ENCODE measurements at regions not wholly inside any gene's neighbourhood (a gene's known extent, or its start where the extent isn't known, plus 50 kb on each side); places are given as distances from the start of the nearest gene placed in this dataset.
"Not testable (repeated sequence)": the region's sequence is repeated elsewhere in the genome, so short reads cannot be mapped to it uniquely, and the experiment has no call there.

GRCh38 chr5:134471858-134472449 is 53.5 kb upstream of the JADE2 start:
- H3K36me3 Mint-ChIP-seq, H3K4me1 Mint-ChIP-seq, H3K9me3 Mint-ChIP-seq, H3K4me3 Mint-ChIP-seq, H3K27me3 Mint-ChIP-seq: not testable (repeated sequence)
- H3K27ac Mint-ChIP-seq: peak overlapping the region in 1 of 3 donors; percentile 29

- Mint-ChIP-seq H3K9me3 (peaks cover 0 to 7% (median 2%) of the 10 kb centered on the region in 3 donors), H3K36me3 (no peaks in the 10 kb centered on the region), H3K27me3 (no peaks in the 10 kb centered on the region), H3K27ac (peak overlapping the region in 1 of 3 donors; percentile 39), H3K4me1 (peaks cover 12 to 24% (median 16%) of the 10 kb centered on the region in 3 donors), H3K4me3 (no peak overlapping the region)
Measured at GRCh38 chr5:134468921-134469400, 56.5 kb upstream of the JADE2 start.

GRCh38 chr5:134467231-134467630 is 55.5 kb upstream of the CDKN2AIPNL start:
- peaks cover 18 to 29% (median 18%) of the 10 kb centered on the region in 3 donors for H3K4me1 Mint-ChIP-seq
- peak overlapping the region in 1 of 3 donors; percentile 51 for H3K27ac Mint-ChIP-seq
- no peaks in the 10 kb centered on the region for H3K27me3 Mint-ChIP-seq
- peak overlapping the region in 1 of 4 donors; percentile 47 for H3K4me3 Mint-ChIP-seq
- peaks cover 0 to 3% (median 2%) of the 10 kb centered on the region in 3 donors for H3K9me3 Mint-ChIP-seq
- H3K36me3 Mint-ChIP-seq: no peaks in the 10 kb centered on the region

GRCh38 chr5:134466241-134467069 is 54.8 kb upstream of the CDKN2AIPNL start:
- peak overlapping the region; percentile 40 to 62 (median 51) for H3K27ac Mint-ChIP-seq
- peak overlapping the region; percentile 82 to 96 (median 91) for H3K4me3 Mint-ChIP-seq
- H3K9me3 Mint-ChIP-seq: no peaks in the 10 kb centered on the region
- H3K27me3 Mint-ChIP-seq: no peaks in the 10 kb centered on the region
- H3K4me1 Mint-ChIP-seq: peaks cover 18 to 29% (median 18%) of the 10 kb centered on the region in 3 donors
- H3K36me3 Mint-ChIP-seq: no peaks in the 10 kb centered on the region

GRCh38 chr5:134465816-134466240 is 54.1 kb upstream of the CDKN2AIPNL start:
- Mint-ChIP-seq H3K9me3 (no peaks in the 10 kb centered on the region), H3K27ac (peak overlapping the region in 1 of 3 donors; percentile 57), H3K27me3 (no peaks in the 10 kb centered on the region)

GRCh38 chr5:134464988-134465815 is 53.5 kb upstream of the CDKN2AIPNL start:
- peak overlapping the region; percentile 82 to 96 (median 91) for H3K4me3 Mint-ChIP-seq
- peak overlapping the region in 2 of 3 donors; percentile 57 to 76 for H3K27ac Mint-ChIP-seq
- H3K9me3 Mint-ChIP-seq: no peaks in the 10 kb centered on the region
- H3K27me3 Mint-ChIP-seq: no peaks in the 10 kb centered on the region
- H3K4me1 Mint-ChIP-seq: peaks cover 18 to 29% (median 18%) of the 10 kb centered on the region in 3 donors
- H3K36me3 Mint-ChIP-seq: no peaks in the 10 kb centered on the region

More at GRCh38 chr5:134465816-134466240, 54.1 kb upstream of the CDKN2AIPNL start:
- Mint-ChIP-seq H3K4me3 (peak overlapping the region; percentile 82 to 96 (median 91)), H3K4me1 (peaks cover 18 to 29% (median 18%) of the 10 kb centered on the region in 3 donors), H3K36me3 (no peaks in the 10 kb centered on the region)

GRCh38 chr5:134463991-134464760 is 52.5 kb upstream of the CDKN2AIPNL start:
- H3K9me3 Mint-ChIP-seq: no peaks in the 10 kb centered on the region

GRCh38 chr5:134463176-134463720 is 51.6 kb upstream of the CDKN2AIPNL start:
- H3K36me3 Mint-ChIP-seq: no peaks in the 10 kb centered on the region
- no peaks in the 10 kb centered on the region for H3K27me3 Mint-ChIP-seq
- H3K4me3 Mint-ChIP-seq: peak overlapping the region in 2 of 4 donors; percentile 8 to 22
- H3K4me1 Mint-ChIP-seq: peaks cover 18 to 29% (median 18%) of the 10 kb centered on the region in 3 donors
- peak overlapping the region in 2 of 3 donors; percentile 10 to 82 for H3K27ac Mint-ChIP-seq
- H3K9me3 Mint-ChIP-seq: no peaks in the 10 kb centered on the region

More at GRCh38 chr5:134463991-134464760, 52.5 kb upstream of the CDKN2AIPNL start:
- Mint-ChIP-seq H3K4me3 (peak overlapping the region in 3 of 4 donors; percentile 8 to 85 (median 79)), H3K4me1 (peaks cover 18 to 29% (median 18%) of the 10 kb centered on the region in 3 donors), H3K27ac (peak overlapping the region; percentile 10 to 82 (median 59)), H3K36me3 (no peaks in the 10 kb centered on the region), H3K27me3 (no peaks in the 10 kb centered on the region)

- Mint-ChIP-seq H3K36me3 (no peaks in the 10 kb centered on the region), H3K27ac (no peak overlapping the region), H3K4me3 (peak overlapping the region in 2 of 4 donors; percentile 8 to 45), H3K4me1 (peaks cover 18 to 29% (median 18%) of the 10 kb centered on the region in 3 donors), H3K27me3 (no peaks in the 10 kb centered on the region), H3K9me3 (no peaks in the 10 kb centered on the region)
Measured at GRCh38 chr5:134462761-134463160, 51.1 kb upstream of the CDKN2AIPNL start.

GRCh38 chr5:134462047-134462575 is 50.4 kb upstream of the CDKN2AIPNL start:
- no peaks in the 10 kb centered on the region for H3K36me3 Mint-ChIP-seq
- H3K27me3 Mint-ChIP-seq: no peaks in the 10 kb centered on the region
- H3K4me3 Mint-ChIP-seq: peak overlapping the region in 2 of 4 donors; percentile 8 to 45
- H3K27ac Mint-ChIP-seq: peak overlapping the region in 1 of 3 donors; percentile 94
- H3K4me1 Mint-ChIP-seq: peaks cover 11 to 28% (median 18%) of the 10 kb centered on the region in 3 donors
- no peaks in the 10 kb centered on the region for H3K9me3 Mint-ChIP-seq

Measured in IgD-negative memory B cell (primary cell).